ENCODE measurements at regions not wholly inside any gene's neighbourhood (a gene's known extent, or its start where the extent isn't known, plus 50 kb on each side); places are given as distances from the start of the nearest gene placed in this dataset.

GRCh38 chrX:16427668-16428067 lies 222.3 kb upstream of the S100G start:
- no peak for TF ChIP-seq POLR2A (IDR thresholded peaks at IDR 0.05)
- TF ChIP-seq CTCF (IDR thresholded peaks at IDR 0.05), result no peak
